Upper lobe of left lung (tissue), 4 donors: ENCODE measurements at regions not wholly inside any gene's neighbourhood (a gene's known extent, or its start where the extent isn't known, plus 50 kb on each side); places are given as distances from the start of the nearest gene placed in this dataset.

Experiments
- CTCF ChIP-seq, 6 experiments: fragments of 450-650 bp in 4 of 6; fragments of 200-600 bp in 2 of 6; sonication (generic) in 2 of 6; IDR thresholded peaks; one replicate each; pipeline ENCODE4 v1.5.1; 2016 to 2019; ENCODE audit warnings: antibody characterized with exemption in 6 of 6
- EP300 ChIP-seq, 4 donors: sonication (generic); formaldehyde crosslinking; IDR thresholded peaks; one replicate each; pipeline ENCODE4 v1.5.1; 2017; ENCODE audit warnings: antibody characterized with exemption in 4 of 4, control low read depth in 2 of 4
- POLR2A ChIP-seq, 4 donors: fragments of 450-650 bp; IDR thresholded peaks; one replicate each; pipeline ENCODE4 v1.5.1; 2016 to 2017; ENCODE audit warnings: antibody characterized with exemption in 4 of 4, mild to moderate bottlenecking in 2 of 4

GRCh38 chr1:181314010-181314409 lies 169.3 kb upstream of the CACNA1E start:
- TF ChIP-seq CTCF (IDR thresholded peaks at IDR 0.05) (no peak), POLR2A (IDR thresholded peaks at IDR 0.05) (no peak), EP300 (IDR thresholded peaks at IDR 0.05) (no peak)
